ENCODE measurements at regions not wholly inside any gene's neighbourhood (a gene's known extent, or its start where the extent isn't known, plus 50 kb on each side); places are given as distances from the start of the nearest gene placed in this dataset.
A peak's percentile ranks its signal among the peaks of the same experiment; 100 is the strongest.

- DNase-seq (ENCODE audit: low read depth in 1 of 2, low spot score in 1 of 2), result no peak
Measured at GRCh38 chr1:53378061-53378460, 50.2 kb upstream of the LRP8 start.

GRCh38 chr1:53378932-53379661, 51.2 kb upstream of the LRP8 start:
- no peak for DNase-seq (ENCODE audit: low read depth in 1 of 2, low spot score in 1 of 2)

- DNase-seq (ENCODE audit: low read depth in 1 of 2, low spot score in 1 of 2), result no peak
Measured at GRCh38 chr1:53379662-53380002, 51.8 kb upstream of the LRP8 start.

- DNase-seq (ENCODE audit: low read depth in 1 of 2, low spot score in 1 of 2), result no peak
Measured at GRCh38 chr1:53380296-53380695, 52.4 kb upstream of the LRP8 start.

- DNase-seq (ENCODE audit: low read depth in 1 of 2, low spot score in 1 of 2), result no peak
Measured at GRCh38 chr1:53381790-53382401, 54.0 kb upstream of the LRP8 start.

GRCh38 chr1:53383136-53383870, 55.4 kb upstream of the LRP8 start:
- no peak for DNase-seq (ENCODE audit: low read depth in 1 of 2, low spot score in 1 of 2)

GRCh38 chr1:53384796-53385195, 56.9 kb upstream of the LRP8 start:
- DNase-seq (ENCODE audit: low read depth in 1 of 2, low spot score in 1 of 2), result no peak

GRCh38 chr1:53385276-53386225, 57.7 kb upstream of the LRP8 start:
- no peak for DNase-seq (ENCODE audit: low read depth in 1 of 2, low spot score in 1 of 2)

GRCh38 chr1:53388963-53389362, 61.1 kb upstream of the LRP8 start:
- DNase-seq (ENCODE audit: low read depth in 1 of 2, low spot score in 1 of 2), result no peak

- DNase-seq (ENCODE audit: low read depth in 1 of 2, low spot score in 1 of 2), result no peak
Measured at GRCh38 chr1:53390261-53390660, 62.4 kb upstream of the LRP8 start.

GRCh38 chr1:53390736-53391135, 62.9 kb upstream of the LRP8 start:
- DNase-seq (ENCODE audit: low read depth in 1 of 2, low spot score in 1 of 2), result no peak

- DNase-seq (ENCODE audit: low read depth in 1 of 2, low spot score in 1 of 2), result no peak
Measured at GRCh38 chr1:53391296-53391695, 63.4 kb upstream of the LRP8 start.

GRCh38 chr1:53391982-53392381, 64.1 kb upstream of the LRP8 start:
- no peak for DNase-seq (ENCODE audit: low read depth in 1 of 2, low spot score in 1 of 2)

- no peak for DNase-seq (ENCODE audit: low read depth in 1 of 2, low spot score in 1 of 2)
Measured at GRCh38 chr1:53392460-53392859, 64.6 kb upstream of the LRP8 start.

- peak; percentile 53 to 64 for DNase-seq (ENCODE audit: low read depth in 1 of 2, low spot score in 1 of 2)
Measured at GRCh38 chr1:53393325-53393792, 65.5 kb upstream of the LRP8 start.

- DNase-seq (ENCODE audit: low read depth in 1 of 2, low spot score in 1 of 2), result no peak
Measured at GRCh38 chr1:53394306-53394705, 64.9 kb upstream of the DMRTB1 start.

GRCh38 chr1:53395671-53396215, 63.5 kb upstream of the DMRTB1 start:
- DNase-seq (ENCODE audit: low read depth in 1 of 2, low spot score in 1 of 2), result no peak

GRCh38 chr1:53396573-53397268, 62.5 kb upstream of the DMRTB1 start:
- DNase-seq (ENCODE audit: low read depth in 1 of 2, low spot score in 1 of 2), result no peak

- DNase-seq (ENCODE audit: low read depth in 1 of 2, low spot score in 1 of 2), result no peak
Measured at GRCh38 chr1:53398091-53398490, 61.1 kb upstream of the DMRTB1 start.
